HAP-1 (cell line): ENCODE measurements at regions not wholly inside any gene's neighbourhood (a gene's known extent, or its start where the extent isn't known, plus 50 kb on each side); places are given as distances from the start of the nearest gene placed in this dataset.
A peak's percentile ranks its signal among the peaks of the same experiment; 100 is the strongest.
"Not testable (repeated sequence)": the region's sequence is repeated elsewhere in the genome, so short reads cannot be mapped to it uniquely, and the experiment has no call there.

ENCODE experiments used
- DNase-seq, 2 experiments: peaks; one replicate each; pipeline ENCODE4 v3.0.0-alpha.2; 2016 to 2020; ENCODE audit warnings: low spot score in 2 of 2
- H3K27me3 ChIP-seq: fragments of 250-450 bp; sonication (Bioruptor Pico); 2 replicates; pipeline ENCODE4 v1.5.1; 2020; ENCODE audit warnings: low read depth, mild to moderate bottlenecking, moderate library complexity
- H3K36me3 ChIP-seq: fragments of 250-450 bp; sonication (Bioruptor Pico); replicated peaks from 2 replicates; pipeline ENCODE4 v1.5.1; 2020; ENCODE audit warnings: mild to moderate bottlenecking
- H3K4me1 ChIP-seq: fragments of 250-450 bp; sonication (Bioruptor Pico); 2 replicates; pipeline ENCODE4 v1.5.1; 2020; ENCODE audit warnings: mild to moderate bottlenecking
- H3K4me3 ChIP-seq: fragments of 250-450 bp; sonication (Bioruptor Pico); 2 replicates; pipeline ENCODE4 v1.5.1; 2020; ENCODE audit warnings: mild to moderate bottlenecking, moderate library complexity
- H3K9me3 ChIP-seq: fragments of 250-450 bp; sonication (Bioruptor Pico); 2 replicates; pipeline ENCODE4 v1.5.1; 2020; ENCODE audit warnings: mild to moderate bottlenecking, moderate library complexity
- in situ Hi-C: fragments of 300-500 bp; cut with MboI; formaldehyde crosslinking; loops from 3 replicates; pipeline ENCODE4 v1.14.3; 2020; ENCODE audit warnings: low sequenced_read_pairs, inconsistent platforms, mixed read lengths

DNA sequence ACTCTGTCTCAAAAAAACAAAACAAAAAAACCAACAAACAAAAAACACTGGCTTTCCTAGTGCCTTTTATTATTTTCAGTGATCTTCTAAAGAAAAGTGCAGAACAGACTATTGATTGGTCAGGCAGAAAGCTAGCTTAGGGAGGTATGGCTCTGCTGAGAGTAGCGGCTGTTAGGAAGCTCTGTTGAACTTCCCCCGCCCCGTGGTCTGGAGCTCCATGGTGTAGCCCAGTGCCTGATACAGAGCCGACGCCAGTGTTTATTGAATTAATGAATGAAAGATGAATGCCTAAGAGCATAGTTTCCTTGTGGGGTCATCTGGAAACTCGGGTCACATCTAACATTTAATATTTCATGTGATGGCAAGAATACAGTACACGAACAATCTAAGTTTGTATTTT is 90.5 kb upstream of the ARMC3 start:
- H3K9me3 ChIP-seq, result no peaks in the 10 kb centered on the region
- in situ Hi-C loops, result no loop called here

GRCh38 chr10:22834471-22834870 is 93.4 kb upstream of the ARMC3 start:
- H3K27me3 ChIP-seq, result no peaks in the 10 kb centered on the region
- no peaks in the 10 kb centered on the region for H3K9me3 ChIP-seq
- H3K4me3 ChIP-seq, result no peak overlapping the region
- in situ Hi-C loops, result no loop called here
- H3K36me3 ChIP-seq, result no peaks in the 10 kb centered on the region
- peaks cover 36% of the 10 kb centered on the region for H3K4me1 ChIP-seq
- no peak for DNase-seq

More for the DNA sequence above, 90.5 kb upstream of the ARMC3 start:
- Histone ChIP-seq H3K36me3 (no peaks in the 10 kb centered on the region), H3K4me3 (no peak overlapping the region), H3K27me3 (no peaks in the 10 kb centered on the region), H3K4me1 (peaks cover 31% of the 10 kb centered on the region)
- no peak for DNase-seq

DNA sequence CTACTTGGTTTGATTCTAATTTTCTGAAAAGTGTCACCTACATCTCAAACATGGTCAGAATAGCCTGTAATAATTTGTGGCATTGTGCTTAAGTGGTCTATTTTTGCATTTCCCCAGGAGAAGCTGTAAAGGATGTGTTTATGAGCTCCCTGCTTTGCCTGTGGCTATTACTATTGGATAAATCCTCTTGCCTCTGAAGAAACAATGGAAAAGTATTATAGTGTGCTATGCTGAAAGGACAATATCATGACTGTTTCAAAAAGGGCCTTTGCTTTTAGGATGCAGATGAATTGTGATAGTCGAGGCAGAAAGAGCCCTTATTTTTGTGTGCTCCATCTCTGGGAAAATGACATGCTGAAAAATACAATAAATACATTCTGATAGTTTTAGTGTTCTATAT is 94.1 kb upstream of the ARMC3 start:
- Histone ChIP-seq H3K27me3 (no peaks in the 10 kb centered on the region), H3K36me3 (no peaks in the 10 kb centered on the region), H3K9me3 (no peaks in the 10 kb centered on the region), H3K4me3 (no peak overlapping the region), H3K4me1 (peaks cover 32% of the 10 kb centered on the region)
- in situ Hi-C loops, result no loop called here
- peak; percentile 43 to 99 for DNase-seq

DNA sequence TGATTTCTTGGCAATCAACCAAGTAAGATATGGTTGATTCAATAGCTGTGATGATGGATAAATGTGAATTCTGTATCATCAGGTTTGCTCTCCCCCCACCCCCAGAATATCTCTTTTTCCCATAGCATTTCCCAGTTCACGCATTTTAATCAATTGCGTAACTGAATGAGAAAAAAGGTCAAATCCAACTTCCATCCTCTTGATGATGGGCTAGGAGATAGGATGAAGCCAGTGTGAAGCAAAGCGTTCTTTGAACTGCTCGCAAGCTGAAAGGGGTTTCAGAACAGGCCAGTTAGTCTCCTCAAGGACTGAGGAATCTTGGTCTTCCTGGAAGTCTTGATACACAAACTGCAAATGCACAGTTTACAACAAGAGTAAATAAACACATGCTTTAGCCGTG is 94.5 kb upstream of the ARMC3 start:
- Histone ChIP-seq H3K4me1 (peaks cover 32% of the 10 kb centered on the region), H3K9me3 (no peaks in the 10 kb centered on the region), H3K27me3 (no peaks in the 10 kb centered on the region), H3K36me3 (no peaks in the 10 kb centered on the region), H3K4me3 (no peak overlapping the region)
- DNase-seq, result peak in 1 of 2 experiments; percentile 23
- in situ Hi-C loops, result no loop called here

DNA sequence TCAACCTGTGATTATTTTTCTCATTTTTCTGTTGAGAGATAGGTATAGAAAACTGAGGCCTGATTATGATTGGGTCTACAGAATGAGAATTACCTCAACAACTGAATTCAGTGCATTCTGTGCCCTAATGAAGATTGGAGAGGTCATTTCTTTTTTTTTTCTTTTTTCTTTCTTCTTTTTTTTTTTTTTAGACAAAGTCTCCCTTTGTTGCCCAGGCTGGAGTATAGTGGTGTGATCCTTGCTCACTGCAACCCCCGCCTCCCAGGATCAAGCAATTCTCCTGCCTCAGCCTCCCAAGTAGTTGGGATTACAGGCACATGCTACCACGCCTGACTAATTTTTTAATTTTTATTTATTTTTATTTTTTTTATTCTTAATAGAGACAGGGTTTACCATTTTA is 95.0 kb upstream of the ARMC3 start:
- H3K4me1 ChIP-seq, result peaks cover 32% of the 10 kb centered on the region
- no peak for DNase-seq
- H3K27me3 ChIP-seq, result no peaks in the 10 kb centered on the region
- H3K36me3 ChIP-seq, result no peaks in the 10 kb centered on the region
- in situ Hi-C loops, result no loop called here
- H3K9me3 ChIP-seq, result no peaks in the 10 kb centered on the region
- no peak overlapping the region for H3K4me3 ChIP-seq

GRCh38 chr10:22832066-22832602 is 95.7 kb upstream of the ARMC3 start:
- no peak overlapping the region for H3K4me3 ChIP-seq
- H3K9me3 ChIP-seq, result no peaks in the 10 kb centered on the region
- DNase-seq, result peak; percentile 38 to 92
- H3K27me3 ChIP-seq, result no peaks in the 10 kb centered on the region
- in situ Hi-C loops, result no loop called here
- H3K36me3 ChIP-seq, result no peaks in the 10 kb centered on the region
- H3K4me1 ChIP-seq, result peaks cover 32% of the 10 kb centered on the region

DNA sequence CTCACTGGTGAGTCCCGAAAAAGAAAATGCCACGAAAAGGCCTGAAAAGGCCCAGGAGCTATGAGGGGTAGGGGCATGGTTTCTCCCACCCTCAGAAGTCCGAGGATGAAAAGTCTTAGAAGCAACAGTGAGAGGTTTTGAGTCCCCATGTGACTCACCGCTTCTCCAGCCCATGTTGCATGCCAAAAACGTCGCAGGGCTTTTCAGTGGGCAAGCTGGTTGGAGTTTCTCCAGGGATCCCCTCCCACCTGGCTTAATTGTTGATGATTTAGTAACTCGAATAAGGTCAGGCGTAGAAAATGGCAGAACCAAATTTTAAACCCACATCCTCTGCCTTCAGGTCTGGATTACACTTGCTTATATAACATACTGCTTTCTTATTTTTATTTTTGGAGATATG is 96.3 kb upstream of the ARMC3 start:
- in situ Hi-C loops, result no loop called here

GRCh38 chr10:22828712-22829111 is 99.1 kb upstream of the ARMC3 start:
- H3K36me3 ChIP-seq, H3K9me3 ChIP-seq, DNase-seq, H3K4me3 ChIP-seq, in situ Hi-C loops, H3K27me3 ChIP-seq: not testable (repeated sequence)
- H3K4me1 ChIP-seq, result peaks cover 22% of the 10 kb centered on the region

More for the DNA sequence above, 96.3 kb upstream of the ARMC3 start:
- Histone ChIP-seq H3K4me1 (peaks cover 32% of the 10 kb centered on the region), H3K9me3 (no peaks in the 10 kb centered on the region), H3K36me3 (no peaks in the 10 kb centered on the region), H3K27me3 (no peaks in the 10 kb centered on the region), H3K4me3 (no peak overlapping the region)
- DNase-seq, result no peak

GRCh38 chr10:22825841-22826240 is 102.0 kb upstream of the ARMC3 start:
- peaks cover 17% of the 10 kb centered on the region for H3K4me1 ChIP-seq
- DNase-seq, result no peak
- in situ Hi-C loops, result no loop called here
- H3K27me3 ChIP-seq, result no peaks in the 10 kb centered on the region
- H3K36me3 ChIP-seq, result no peaks in the 10 kb centered on the region
- no peaks in the 10 kb centered on the region for H3K9me3 ChIP-seq
- no peak overlapping the region for H3K4me3 ChIP-seq

DNA sequence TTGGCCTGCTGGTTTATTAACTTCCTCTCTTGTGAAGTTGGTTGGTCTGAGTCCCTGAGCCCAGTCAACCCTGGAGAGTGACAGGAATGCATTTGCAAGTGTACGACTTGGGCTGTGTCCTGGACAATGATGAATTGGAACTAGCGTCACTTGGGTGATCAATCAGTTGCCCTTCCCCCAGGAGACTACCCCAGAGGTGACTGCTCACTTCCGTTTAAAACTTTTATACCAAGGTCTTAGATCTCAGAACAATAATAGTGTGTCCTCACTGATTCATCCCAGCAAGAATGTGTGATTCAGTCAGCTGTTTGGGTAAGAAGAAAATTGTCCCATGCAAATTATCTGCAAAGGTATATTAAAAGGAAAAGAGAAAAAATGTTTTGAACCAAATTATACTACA is 102.9 kb upstream of the ARMC3 start:
- H3K27me3 ChIP-seq, result no peaks in the 10 kb centered on the region
- no peaks in the 10 kb centered on the region for H3K36me3 ChIP-seq
- no peaks in the 10 kb centered on the region for H3K9me3 ChIP-seq
- peaks cover 17% of the 10 kb centered on the region for H3K4me1 ChIP-seq
- DNase-seq, result no peak
- in situ Hi-C loops, result no loop called here
- H3K4me3 ChIP-seq, result no peak overlapping the region

DNA sequence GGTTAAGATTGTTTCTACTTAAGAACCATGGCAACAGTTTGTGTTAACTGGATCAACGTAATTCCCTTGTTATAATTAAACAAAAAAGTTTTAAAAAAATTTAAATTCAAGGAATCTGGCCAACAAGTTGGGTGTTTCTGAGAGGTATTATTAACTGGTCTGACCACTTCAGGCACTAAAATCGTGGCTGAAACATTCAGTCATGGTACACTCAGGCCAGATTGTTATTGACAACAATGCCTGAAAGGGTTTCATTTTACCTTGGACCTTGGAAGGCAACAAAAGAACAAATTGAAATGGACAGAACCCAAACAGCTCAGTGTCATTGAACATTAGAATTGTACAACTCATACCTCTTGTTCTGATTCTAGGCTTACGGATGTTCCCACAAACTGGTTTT is 103.3 kb upstream of the ARMC3 start:
- Histone ChIP-seq H3K36me3 (no peaks in the 10 kb centered on the region), H3K27me3 (no peaks in the 10 kb centered on the region), H3K4me3 (no peak overlapping the region), H3K9me3 (no peaks in the 10 kb centered on the region), H3K4me1 (peaks cover 17% of the 10 kb centered on the region)
- DNase-seq, result no peak
- in situ Hi-C loops, result no loop called here

DNA sequence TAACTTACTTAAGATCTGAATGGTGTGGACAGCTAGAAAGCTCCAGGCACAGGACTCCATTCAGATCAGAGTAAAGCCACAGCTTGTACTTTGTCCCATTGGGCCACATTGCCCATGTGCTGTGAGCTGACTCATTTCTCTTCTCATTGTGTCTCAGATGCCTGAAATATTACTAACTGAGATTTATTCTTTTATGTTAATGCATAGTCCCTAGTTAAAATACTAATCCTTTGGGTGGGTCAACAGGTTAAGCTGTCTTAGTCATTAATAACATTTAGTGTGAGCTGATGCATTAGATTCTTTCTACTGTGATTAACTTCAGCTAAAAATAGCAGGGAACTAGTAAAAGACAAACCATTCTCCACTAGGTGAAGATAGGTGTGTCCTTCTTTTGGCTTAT is 104.7 kb upstream of the ARMC3 start:
- DNase-seq, result peak; percentile 70 to 93
- Histone ChIP-seq H3K4me1 (peaks cover 17% of the 10 kb centered on the region), H3K36me3 (no peaks in the 10 kb centered on the region), H3K9me3 (no peaks in the 10 kb centered on the region), H3K4me3 (no peak overlapping the region), H3K27me3 (no peaks in the 10 kb centered on the region)
- in situ Hi-C loops, result no loop called here

- DNase-seq, H3K27me3 ChIP-seq, H3K9me3 ChIP-seq, H3K4me3 ChIP-seq, H3K36me3 ChIP-seq, in situ Hi-C loops: not testable (repeated sequence)
- H3K4me1 ChIP-seq, result peaks cover 17% of the 10 kb centered on the region
Measured at GRCh38 chr10:22821921-22822320, 105.9 kb upstream of the ARMC3 start.

GRCh38 chr10:22821501-22821900 is 106.4 kb upstream of the ARMC3 start:
- in situ Hi-C loops, result no loop called here
- Histone ChIP-seq H3K4me1 (peaks cover 17% of the 10 kb centered on the region), H3K36me3 (no peaks in the 10 kb centered on the region), H3K27me3 (no peaks in the 10 kb centered on the region), H3K9me3 (no peaks in the 10 kb centered on the region), H3K4me3 (no peak overlapping the region)
- DNase-seq, result no peak

- Histone ChIP-seq H3K36me3 (no peaks in the 10 kb centered on the region), H3K27me3 (no peaks in the 10 kb centered on the region), H3K9me3 (no peaks in the 10 kb centered on the region), H3K4me3 (no peak overlapping the region), H3K4me1 (no peaks in the 10 kb centered on the region)
- DNase-seq, result no peak
- in situ Hi-C loops, result no loop called here
Measured at GRCh38 chr10:22816298-22816653, 101.9 kb upstream of the PIP4K2A start.
